ENCODE measurements at regions not wholly inside any gene's neighbourhood (a gene's known extent, or its start where the extent isn't known, plus 50 kb on each side); places are given as distances from the start of the nearest gene placed in this dataset.

DNA sequence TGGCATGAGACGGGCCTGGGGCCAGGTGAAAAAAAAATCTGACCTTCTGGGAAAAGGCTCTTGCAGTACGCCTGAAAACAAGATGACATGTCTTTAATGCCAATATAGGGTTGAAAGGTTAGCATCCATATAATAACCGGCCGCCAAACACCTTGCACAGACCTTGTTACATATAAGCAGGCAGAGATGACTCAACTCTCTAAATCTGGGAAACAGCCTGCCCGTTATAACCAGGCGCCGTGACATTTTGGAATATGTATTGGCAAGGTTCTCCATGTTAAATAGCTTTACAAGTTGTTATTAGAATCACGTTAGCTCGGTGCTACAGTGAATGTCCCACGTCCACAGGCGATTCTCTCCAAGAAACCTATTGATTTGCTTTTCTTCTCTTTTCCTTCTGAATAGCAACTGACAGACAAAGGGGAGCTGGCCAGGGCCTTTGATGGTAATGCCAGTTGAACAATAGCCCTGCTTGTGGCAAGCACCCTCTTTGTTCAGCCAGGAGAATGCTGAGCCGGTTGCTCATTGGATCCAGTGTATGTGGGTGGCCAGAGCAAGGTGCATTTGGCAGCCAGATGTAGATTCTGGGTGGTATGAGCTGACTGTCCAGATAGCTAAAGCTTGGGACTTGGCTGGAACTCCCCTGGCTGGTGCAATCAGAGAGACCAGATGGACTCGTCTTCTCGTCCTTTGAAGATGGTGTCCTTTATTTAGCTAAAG is 80.1 kb upstream of the AUTS2 start:
- H3K4me1 ChIP-seq (ENCODE audit: control insufficient read depth, insufficient read depth, low read length), result no peaks in the 10 kb centered on the region
- H3K27ac ChIP-seq (ENCODE audit: extremely low read depth, low read depth, low read length), result no peak overlapping the region
- ChIA-PET POLR2A (no interaction called here), CTCF (interaction anchor here (0.7 kb wide), 1 partner anchor 39 kb away, joined by 3 read pairs; no protein-coding TSS in a partner anchor)
- no peaks in the 10 kb centered on the region for H3K9me3 ChIP-seq (ENCODE audit: control insufficient read depth, insufficient read depth, low read depth, low read length)
- no peak overlapping the region for H3K4me3 ChIP-seq (ENCODE audit: low read depth, low read length)
- H3K36me3 ChIP-seq (ENCODE audit: control insufficient read depth in 2 of 2, insufficient read depth in 1 of 2, low read length in 2 of 2), result no peaks in the 10 kb centered on the region
- TF ChIP-seq, protein P1, sequence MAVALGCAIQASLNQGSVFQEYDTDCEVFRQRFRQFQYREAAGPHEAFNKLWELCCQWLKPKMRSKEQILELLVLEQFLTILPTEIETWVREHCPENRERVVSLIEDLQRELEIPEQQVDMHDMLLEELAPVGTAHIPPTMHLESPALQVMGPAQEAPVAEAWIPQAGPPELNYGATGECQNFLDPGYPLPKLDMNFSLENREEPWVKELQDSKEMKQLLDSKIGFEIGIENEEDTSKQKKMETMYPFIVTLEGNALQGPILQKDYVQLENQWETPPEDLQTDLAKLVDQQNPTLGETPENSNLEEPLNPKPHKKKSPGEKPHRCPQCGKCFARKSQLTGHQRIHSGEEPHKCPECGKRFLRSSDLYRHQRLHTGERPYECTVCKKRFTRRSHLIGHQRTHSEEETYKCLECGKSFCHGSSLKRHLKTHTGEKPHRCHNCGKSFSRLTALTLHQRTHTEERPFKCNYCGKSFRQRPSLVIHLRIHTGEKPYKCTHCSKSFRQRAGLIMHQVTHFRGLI (tag by site-specific recombination; IDR thresholded peaks at IDR 0.05), result no peak
- TF ChIP-seq GLI4 (tag by site-specific recombination; IDR thresholded peaks at IDR 0.05), result no peak

DNA sequence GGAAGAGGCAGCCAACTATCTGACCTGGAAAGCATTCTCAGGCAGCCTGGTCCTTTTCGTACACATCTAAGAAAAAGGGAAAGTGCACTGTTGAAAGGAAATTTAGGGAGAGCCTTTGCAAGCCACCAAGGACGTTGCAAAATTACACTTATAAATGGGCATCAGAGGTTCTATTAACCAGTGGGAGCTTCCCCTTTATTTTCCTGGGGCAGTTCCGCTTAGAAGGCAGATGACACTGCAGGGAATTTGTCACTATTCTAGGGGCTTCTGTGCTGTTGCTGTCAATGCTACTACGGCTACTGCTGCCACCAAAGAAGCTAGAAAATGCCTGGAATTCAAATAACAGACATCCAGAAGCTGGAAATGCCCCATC is 79.6 kb upstream of the AUTS2 start:
- Histone ChIP-seq H3K9me3 (ENCODE audit: control insufficient read depth, insufficient read depth, low read depth, low read length) (no peaks in the 10 kb centered on the region), H3K4me1 (ENCODE audit: control insufficient read depth, insufficient read depth, low read length) (no peaks in the 10 kb centered on the region), H3K4me3 (ENCODE audit: low read depth, low read length) (no peak overlapping the region), H3K36me3 (ENCODE audit: control insufficient read depth in 2 of 2, insufficient read depth in 1 of 2, low read length in 2 of 2) (no peaks in the 10 kb centered on the region), H3K27ac (ENCODE audit: extremely low read depth, low read depth, low read length) (no peak overlapping the region)
- ChIA-PET POLR2A (no interaction called here), CTCF (interaction anchor here (0.7 to 1.5 kb wide), 2 partner anchors 11 to 40 kb away, joined by 3 read pairs; no protein-coding TSS in a partner anchor)
- TF ChIP-seq MZF1 (tag by site-specific recombination; IDR thresholded peaks at IDR 0.05; ENCODE audit: borderline replicate concordance) (no peak), SALL2 (tag by site-specific recombination; IDR thresholded peaks at IDR 0.05; ENCODE audit: borderline replicate concordance) (no peak), OVOL3 (tag by site-specific recombination; IDR thresholded peaks at IDR 0.05) (no peak), ZFHX2 (tag by site-specific recombination; conservative IDR thresholded peaks at IDR 0.05) (no peak), ZNF366 (tag by site-specific recombination; conservative IDR thresholded peaks at IDR 0.05) (no peak)
- TF ChIP-seq, protein P2, sequence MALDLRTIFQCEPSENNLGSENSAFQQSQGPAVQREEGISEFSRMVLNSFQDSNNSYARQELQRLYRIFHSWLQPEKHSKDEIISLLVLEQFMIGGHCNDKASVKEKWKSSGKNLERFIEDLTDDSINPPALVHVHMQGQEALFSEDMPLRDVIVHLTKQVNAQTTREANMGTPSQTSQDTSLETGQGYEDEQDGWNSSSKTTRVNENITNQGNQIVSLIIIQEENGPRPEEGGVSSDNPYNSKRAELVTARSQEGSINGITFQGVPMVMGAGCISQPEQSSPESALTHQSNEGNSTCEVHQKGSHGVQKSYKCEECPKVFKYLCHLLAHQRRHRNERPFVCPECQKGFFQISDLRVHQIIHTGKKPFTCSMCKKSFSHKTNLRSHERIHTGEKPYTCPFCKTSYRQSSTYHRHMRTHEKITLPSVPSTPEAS (tag by site-specific recombination; IDR thresholded peaks at IDR 0.05), result no peak
- TF ChIP-seq, protein P3, sequence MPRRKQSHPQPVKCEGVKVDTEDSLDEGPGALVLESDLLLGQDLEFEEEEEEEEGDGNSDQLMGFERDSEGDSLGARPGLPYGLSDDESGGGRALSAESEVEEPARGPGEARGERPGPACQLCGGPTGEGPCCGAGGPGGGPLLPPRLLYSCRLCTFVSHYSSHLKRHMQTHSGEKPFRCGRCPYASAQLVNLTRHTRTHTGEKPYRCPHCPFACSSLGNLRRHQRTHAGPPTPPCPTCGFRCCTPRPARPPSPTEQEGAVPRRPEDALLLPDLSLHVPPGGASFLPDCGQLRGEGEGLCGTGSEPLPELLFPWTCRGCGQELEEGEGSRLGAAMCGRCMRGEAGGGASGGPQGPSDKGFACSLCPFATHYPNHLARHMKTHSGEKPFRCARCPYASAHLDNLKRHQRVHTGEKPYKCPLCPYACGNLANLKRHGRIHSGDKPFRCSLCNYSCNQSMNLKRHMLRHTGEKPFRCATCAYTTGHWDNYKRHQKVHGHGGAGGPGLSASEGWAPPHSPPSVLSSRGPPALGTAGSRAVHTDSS (tag by site-specific recombination; IDR thresholded peaks at IDR 0.05), result no peak

DNA sequence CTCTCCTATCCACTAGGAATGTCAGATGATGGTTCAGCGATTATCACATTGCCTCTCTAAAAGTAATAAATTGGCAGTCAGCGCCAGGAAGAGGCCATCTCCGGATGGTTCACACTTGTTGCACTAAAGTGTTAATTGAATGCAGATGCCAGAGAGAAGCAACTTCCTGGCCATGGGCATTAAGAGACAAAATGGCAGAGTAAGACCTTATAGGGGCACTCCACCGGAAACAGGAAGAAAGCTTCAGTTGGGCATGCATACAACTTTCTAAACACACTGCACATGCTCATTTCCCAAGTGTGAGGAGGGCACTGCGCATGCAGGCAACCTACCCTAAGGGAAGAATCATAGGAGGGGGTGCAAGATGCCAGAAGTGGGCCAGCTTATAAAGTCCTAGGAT is 71.7 kb upstream of the AUTS2 start:
- CTCF ChIA-PET, result no interaction called here
- Histone ChIP-seq H3K9me3 (ENCODE audit: control insufficient read depth, insufficient read depth, low read depth, low read length) (no peaks in the 10 kb centered on the region), H3K36me3 (ENCODE audit: control insufficient read depth in 2 of 2, insufficient read depth in 1 of 2, low read length in 2 of 2) (no peaks in the 10 kb centered on the region), H3K27ac (ENCODE audit: extremely low read depth, low read depth, low read length) (no peak overlapping the region), H3K4me1 (ENCODE audit: control insufficient read depth, insufficient read depth, low read length) (no peaks in the 10 kb centered on the region), H3K4me3 (ENCODE audit: low read depth, low read length) (no peak overlapping the region)
- TF ChIP-seq SCRT2 (tag by site-specific recombination; IDR thresholded peaks at IDR 0.05) (peak; percentile 38; the same call in 1 of the 2 replicates), KLF8 (tag by site-specific recombination; IDR thresholded peaks at IDR 0.05) (no peak)
- POLR2A ChIA-PET, result no interaction called here

DNA sequence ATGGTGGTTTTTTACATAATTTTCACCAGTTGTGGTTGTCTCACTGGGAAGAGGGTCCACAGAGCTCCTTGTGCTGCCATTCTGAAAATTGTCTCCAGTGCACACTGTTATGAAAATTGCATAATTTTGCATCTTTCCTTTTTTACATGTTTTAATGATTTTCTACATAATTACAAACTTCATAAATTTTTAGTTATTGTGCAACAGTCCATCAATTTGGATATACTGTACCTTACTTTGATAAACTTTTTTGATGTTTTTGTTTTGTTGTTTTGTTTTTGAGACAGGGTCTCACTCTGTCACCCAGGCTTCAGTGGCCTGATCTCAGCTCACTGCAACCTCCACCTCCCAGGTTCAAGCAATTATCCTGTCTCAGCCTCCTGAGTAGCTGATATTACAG is 70.6 kb upstream of the AUTS2 start:
- no peak overlapping the region for H3K27ac ChIP-seq (ENCODE audit: extremely low read depth, low read depth, low read length)
- no peaks in the 10 kb centered on the region for H3K4me1 ChIP-seq (ENCODE audit: control insufficient read depth, insufficient read depth, low read length)
- TF ChIP-seq, protein P4, sequence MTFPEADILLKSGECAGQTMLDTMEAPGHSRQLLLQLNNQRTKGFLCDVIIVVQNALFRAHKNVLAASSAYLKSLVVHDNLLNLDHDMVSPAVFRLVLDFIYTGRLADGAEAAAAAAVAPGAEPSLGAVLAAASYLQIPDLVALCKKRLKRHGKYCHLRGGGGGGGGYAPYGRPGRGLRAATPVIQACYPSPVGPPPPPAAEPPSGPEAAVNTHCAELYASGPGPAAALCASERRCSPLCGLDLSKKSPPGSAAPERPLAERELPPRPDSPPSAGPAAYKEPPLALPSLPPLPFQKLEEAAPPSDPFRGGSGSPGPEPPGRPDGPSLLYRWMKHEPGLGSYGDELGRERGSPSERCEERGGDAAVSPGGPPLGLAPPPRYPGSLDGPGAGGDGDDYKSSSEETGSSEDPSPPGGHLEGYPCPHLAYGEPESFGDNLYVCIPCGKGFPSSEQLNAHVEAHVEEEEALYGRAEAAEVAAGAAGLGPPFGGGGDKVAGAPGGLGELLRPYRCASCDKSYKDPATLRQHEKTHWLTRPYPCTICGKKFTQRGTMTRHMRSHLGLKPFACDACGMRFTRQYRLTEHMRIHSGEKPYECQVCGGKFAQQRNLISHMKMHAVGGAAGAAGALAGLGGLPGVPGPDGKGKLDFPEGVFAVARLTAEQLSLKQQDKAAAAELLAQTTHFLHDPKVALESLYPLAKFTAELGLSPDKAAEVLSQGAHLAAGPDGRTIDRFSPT (tag by site-specific recombination; IDR thresholded peaks at IDR 0.05), result no peak
- TF ChIP-seq ZNF621 (tag by site-specific recombination; IDR thresholded peaks at IDR 0.05), result no peak
- TF ChIP-seq, protein P5, sequence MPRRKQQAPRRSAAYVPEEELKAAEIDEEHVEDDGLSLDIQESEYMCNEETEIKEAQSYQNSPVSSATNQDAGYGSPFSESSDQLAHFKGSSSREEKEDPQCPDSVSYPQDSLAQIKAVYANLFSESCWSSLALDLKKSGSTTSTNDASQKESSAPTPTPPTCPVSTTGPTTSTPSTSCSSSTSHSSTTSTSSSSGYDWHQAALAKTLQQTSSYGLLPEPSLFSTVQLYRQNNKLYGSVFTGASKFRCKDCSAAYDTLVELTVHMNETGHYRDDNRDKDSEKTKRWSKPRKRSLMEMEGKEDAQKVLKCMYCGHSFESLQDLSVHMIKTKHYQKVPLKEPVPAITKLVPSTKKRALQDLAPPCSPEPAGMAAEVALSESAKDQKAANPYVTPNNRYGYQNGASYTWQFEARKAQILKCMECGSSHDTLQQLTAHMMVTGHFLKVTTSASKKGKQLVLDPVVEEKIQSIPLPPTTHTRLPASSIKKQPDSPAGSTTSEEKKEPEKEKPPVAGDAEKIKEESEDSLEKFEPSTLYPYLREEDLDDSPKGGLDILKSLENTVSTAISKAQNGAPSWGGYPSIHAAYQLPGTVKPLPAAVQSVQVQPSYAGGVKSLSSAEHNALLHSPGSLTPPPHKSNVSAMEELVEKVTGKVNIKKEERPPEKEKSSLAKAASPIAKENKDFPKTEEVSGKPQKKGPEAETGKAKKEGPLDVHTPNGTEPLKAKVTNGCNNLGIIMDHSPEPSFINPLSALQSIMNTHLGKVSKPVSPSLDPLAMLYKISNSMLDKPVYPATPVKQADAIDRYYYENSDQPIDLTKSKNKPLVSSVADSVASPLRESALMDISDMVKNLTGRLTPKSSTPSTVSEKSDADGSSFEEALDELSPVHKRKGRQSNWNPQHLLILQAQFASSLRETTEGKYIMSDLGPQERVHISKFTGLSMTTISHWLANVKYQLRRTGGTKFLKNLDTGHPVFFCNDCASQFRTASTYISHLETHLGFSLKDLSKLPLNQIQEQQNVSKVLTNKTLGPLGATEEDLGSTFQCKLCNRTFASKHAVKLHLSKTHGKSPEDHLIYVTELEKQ (tag by site-specific recombination; IDR thresholded peaks at IDR 0.05; ENCODE audit: borderline replicate concordance), result no peak
- no peak for TF ChIP-seq ZNF37A (tag by site-specific recombination; IDR thresholded peaks at IDR 0.05)
- no peak for TF ChIP-seq ZNF302 (tag by site-specific recombination; IDR thresholded peaks at IDR 0.05; ENCODE audit: low read depth)
- H3K4me3 ChIP-seq (ENCODE audit: low read depth, low read length), result no peak overlapping the region
- CTCF ChIA-PET, result no interaction called here
- no peaks in the 10 kb centered on the region for H3K36me3 ChIP-seq (ENCODE audit: control insufficient read depth in 2 of 2, insufficient read depth in 1 of 2, low read length in 2 of 2)
- POLR2A ChIA-PET, result no interaction called here
- H3K9me3 ChIP-seq (ENCODE audit: control insufficient read depth, insufficient read depth, low read depth, low read length), result no peaks in the 10 kb centered on the region

All from HEK293 (cell line).